ENCODE measurements at regions not wholly inside any gene's neighbourhood (a gene's known extent, or its start where the extent isn't known, plus 50 kb on each side); places are given as distances from the start of the nearest gene placed in this dataset.
A peak's percentile ranks its signal among the peaks of the same experiment; 100 is the strongest.
"Not testable (repeated sequence)": the region's sequence is repeated elsewhere in the genome, so short reads cannot be mapped to it uniquely, and the experiment has no call there.

GRCh38 chr2:110350718-110351117 lies 121.9 kb downstream of the LIMS4 start:
- H3K27ac ChIP-seq; H3K4me3 ChIP-seq; H3K4me1 ChIP-seq; intact Hi-C loops (cut with DNase I; ENCODE audit: low total_unique reads); H3K9me3 ChIP-seq; H3K36me3 ChIP-seq; DNase-seq (ENCODE audit: low spot score in 2 of 2); H3K27me3 ChIP-seq: not testable (repeated sequence)

- H3K36me3 ChIP-seq; intact Hi-C loops (cut with DNase I; ENCODE audit: low total_unique reads); H3K27me3 ChIP-seq; H3K4me3 ChIP-seq; H3K27ac ChIP-seq; DNase-seq (ENCODE audit: low spot score in 2 of 2); H3K9me3 ChIP-seq; H3K4me1 ChIP-seq: not testable (repeated sequence)
These were observed 123.7 kb downstream of the LIMS4 start for GRCh38 chr2:110348902-110349301.

- H3K9me3 ChIP-seq; H3K36me3 ChIP-seq; DNase-seq (ENCODE audit: low spot score in 2 of 2); H3K27ac ChIP-seq; intact Hi-C loops (cut with DNase I; ENCODE audit: low total_unique reads); H3K4me3 ChIP-seq; H3K4me1 ChIP-seq; H3K27me3 ChIP-seq: not testable (repeated sequence)
These were observed 128.1 kb downstream of the LIMS4 start for GRCh38 chr2:110344405-110345035.

- intact Hi-C loops (cut with DNase I; ENCODE audit: low total_unique reads); H3K9me3 ChIP-seq; H3K4me3 ChIP-seq; H3K27me3 ChIP-seq; H3K27ac ChIP-seq; DNase-seq (ENCODE audit: low spot score in 2 of 2); H3K36me3 ChIP-seq; H3K4me1 ChIP-seq: not testable (repeated sequence)
These were observed 129.7 kb upstream of the MTLN start for GRCh38 chr2:110342077-110342476.

GRCh38 chr2:110339126-110339525 lies 126.8 kb upstream of the MTLN start:
- H3K4me1 ChIP-seq; DNase-seq (ENCODE audit: low spot score in 2 of 2); intact Hi-C loops (cut with DNase I; ENCODE audit: low total_unique reads): not testable (repeated sequence)

GRCh38 chr2:110338277-110339003 lies 126.1 kb upstream of the MTLN start:
- DNase-seq (ENCODE audit: low spot score in 2 of 2); H3K4me1 ChIP-seq; H3K27ac ChIP-seq; H3K9me3 ChIP-seq; intact Hi-C loops (cut with DNase I; ENCODE audit: low total_unique reads); H3K27me3 ChIP-seq; H3K4me3 ChIP-seq; H3K36me3 ChIP-seq: not testable (repeated sequence)

More at GRCh38 chr2:110339126-110339525, 126.8 kb upstream of the MTLN start:
- not testable (repeated sequence) for H3K36me3 ChIP-seq, H3K27ac ChIP-seq, H3K9me3 ChIP-seq, H3K4me3 ChIP-seq, H3K27me3 ChIP-seq

GRCh38 chr2:110336071-110336470 lies 123.7 kb upstream of the MTLN start:
- H3K27me3 ChIP-seq; H3K9me3 ChIP-seq; H3K27ac ChIP-seq; intact Hi-C loops (cut with DNase I; ENCODE audit: low total_unique reads); DNase-seq (ENCODE audit: low spot score in 2 of 2); H3K36me3 ChIP-seq; H3K4me3 ChIP-seq; H3K4me1 ChIP-seq: not testable (repeated sequence)

GRCh38 chr2:110335415-110336049 lies 123.2 kb upstream of the MTLN start:
- H3K4me1 ChIP-seq; H3K27ac ChIP-seq; intact Hi-C loops (cut with DNase I; ENCODE audit: low total_unique reads); H3K27me3 ChIP-seq; H3K36me3 ChIP-seq; H3K9me3 ChIP-seq; H3K4me3 ChIP-seq: not testable (repeated sequence)
- peak in 1 of 2 donors; percentile 9 for DNase-seq (ENCODE audit: low spot score in 2 of 2)

- DNase-seq (ENCODE audit: low spot score in 2 of 2), result peak; percentile 13 to 14
- H3K4me3 ChIP-seq; H3K27ac ChIP-seq; H3K4me1 ChIP-seq; intact Hi-C loops (cut with DNase I; ENCODE audit: low total_unique reads); H3K27me3 ChIP-seq; H3K9me3 ChIP-seq; H3K36me3 ChIP-seq: not testable (repeated sequence)
These were observed 121.1 kb upstream of the MTLN start for GRCh38 chr2:110333114-110334095.

- H3K27ac ChIP-seq; intact Hi-C loops (cut with DNase I; ENCODE audit: low total_unique reads); H3K4me1 ChIP-seq; H3K27me3 ChIP-seq; H3K4me3 ChIP-seq; H3K36me3 ChIP-seq; H3K9me3 ChIP-seq: not testable (repeated sequence)
- peak in 1 of 2 donors; percentile 15 for DNase-seq (ENCODE audit: low spot score in 2 of 2)
These were observed 119.3 kb upstream of the MTLN start for GRCh38 chr2:110331625-110332024.

- H3K36me3 ChIP-seq; intact Hi-C loops (cut with DNase I; ENCODE audit: low total_unique reads); H3K27me3 ChIP-seq; H3K4me3 ChIP-seq; H3K4me1 ChIP-seq; H3K27ac ChIP-seq; H3K9me3 ChIP-seq: not testable (repeated sequence)
- peak in 1 of 2 donors; percentile 6 for DNase-seq (ENCODE audit: low spot score in 2 of 2)
These were observed 117.4 kb upstream of the MTLN start for GRCh38 chr2:110329760-110330159.

- intact Hi-C loops (cut with DNase I; ENCODE audit: low total_unique reads); H3K27me3 ChIP-seq: not testable (repeated sequence)
These were observed 116.8 kb upstream of the MTLN start for GRCh38 chr2:110329158-110329557.

GRCh38 chr2:110328677-110329076 lies 116.3 kb upstream of the MTLN start:
- H3K9me3 ChIP-seq; H3K27me3 ChIP-seq; H3K36me3 ChIP-seq; H3K27ac ChIP-seq; H3K4me3 ChIP-seq; intact Hi-C loops (cut with DNase I; ENCODE audit: low total_unique reads); H3K4me1 ChIP-seq: not testable (repeated sequence)
- DNase-seq (ENCODE audit: low spot score in 2 of 2), result peak; percentile 15 to 17

More at GRCh38 chr2:110329158-110329557, 116.8 kb upstream of the MTLN start:
- H3K4me3 ChIP-seq; H3K27ac ChIP-seq; H3K9me3 ChIP-seq; H3K4me1 ChIP-seq; H3K36me3 ChIP-seq; DNase-seq (ENCODE audit: low spot score in 2 of 2): not testable (repeated sequence)
